GM23338 (cell line): ENCODE measurements at regions not wholly inside any gene's neighbourhood (a gene's known extent, or its start where the extent isn't known, plus 50 kb on each side); places are given as distances from the start of the nearest gene placed in this dataset.

Experiments used
- CTCF ChIP-seq, 2 experiments: fragments of 200-600 bp in 1 of 2; sonication (generic) in 1 of 2; conservative IDR thresholded peaks; 2 replicates each; pipeline versions ENCODE4 v1.5.1 to v1.6.1; 2016 to 2017; ENCODE audit warnings: antibody characterized with exemption in 2 of 2, low read depth in 2 of 2, mild to moderate bottlenecking in 2 of 2, moderate library complexity in 1 of 2
- EZH2 ChIP-seq: fragments of 200-600 bp; sonication (generic); IDR thresholded peaks from one replicate; pipeline ENCODE4 v1.8.0; 2017; ENCODE audit warnings: antibody characterized with exemption, mild to moderate bottlenecking, low read depth; ENCODE audit not compliant: unreplicated experiment
- EZH2phosphoT487 ChIP-seq: fragments of 200-600 bp; sonication (generic); IDR thresholded peaks from one replicate; pipeline ENCODE4 v1.8.1; 2018; ENCODE audit warnings: antibody characterized with exemption; ENCODE audit not compliant: unreplicated experiment
- REST ChIP-seq: IDR thresholded peaks from one replicate; pipeline ENCODE4 v1.6.1; 2018; ENCODE audit warnings: antibody characterized with exemption; ENCODE audit not compliant: unreplicated experiment

- TF ChIP-seq CTCF (conservative IDR thresholded peaks at IDR 0.05; ENCODE audit: low read depth in 2 of 2) = no peak
- no peak for TF ChIP-seq EZH2phosphoT487
- no peak for TF ChIP-seq EZH2
- TF ChIP-seq REST = no peak
Observed at GRCh38 chr21:19405326-19405725, 1001.7 kb upstream of the TMPRSS15 start.
